GM18505 (cell line): ENCODE measurements at regions not wholly inside any gene's neighbourhood (a gene's known extent, or its start where the extent isn't known, plus 50 kb on each side); places are given as distances from the start of the nearest gene placed in this dataset.
A peak's percentile ranks its signal among the peaks of the same experiment; 100 is the strongest.

Experiments used
- ATAC-seq: cut with Tn5 transposase; IDR thresholded peaks from one replicate; pipeline ENCODE4 v1.9.1; 2021; ENCODE audit not compliant: unreplicated experiment
- POLR2A ChIP-seq: IDR thresholded peaks from 4 replicates; pipeline ENCODE4 v1.6.1; 2011; ENCODE audit warnings: borderline replicate concordance; ENCODE audit not compliant: insufficient read depth, insufficient read length; ENCODE audit errors: extremely low read depth

- no peak for TF ChIP-seq POLR2A
- no peak for ATAC-seq
Observed at GRCh38 chr9:111985315-111985714, 88.7 kb downstream of the UGCG start.

- no peak for ATAC-seq
- peak; percentile 43 for TF ChIP-seq POLR2A
Observed at GRCh38 chr9:111986035-111986556, 89.5 kb downstream of the UGCG start.
